ENCODE measurements at regions not wholly inside any gene's neighbourhood (a gene's known extent, or its start where the extent isn't known, plus 50 kb on each side); places are given as distances from the start of the nearest gene placed in this dataset.

DNA sequence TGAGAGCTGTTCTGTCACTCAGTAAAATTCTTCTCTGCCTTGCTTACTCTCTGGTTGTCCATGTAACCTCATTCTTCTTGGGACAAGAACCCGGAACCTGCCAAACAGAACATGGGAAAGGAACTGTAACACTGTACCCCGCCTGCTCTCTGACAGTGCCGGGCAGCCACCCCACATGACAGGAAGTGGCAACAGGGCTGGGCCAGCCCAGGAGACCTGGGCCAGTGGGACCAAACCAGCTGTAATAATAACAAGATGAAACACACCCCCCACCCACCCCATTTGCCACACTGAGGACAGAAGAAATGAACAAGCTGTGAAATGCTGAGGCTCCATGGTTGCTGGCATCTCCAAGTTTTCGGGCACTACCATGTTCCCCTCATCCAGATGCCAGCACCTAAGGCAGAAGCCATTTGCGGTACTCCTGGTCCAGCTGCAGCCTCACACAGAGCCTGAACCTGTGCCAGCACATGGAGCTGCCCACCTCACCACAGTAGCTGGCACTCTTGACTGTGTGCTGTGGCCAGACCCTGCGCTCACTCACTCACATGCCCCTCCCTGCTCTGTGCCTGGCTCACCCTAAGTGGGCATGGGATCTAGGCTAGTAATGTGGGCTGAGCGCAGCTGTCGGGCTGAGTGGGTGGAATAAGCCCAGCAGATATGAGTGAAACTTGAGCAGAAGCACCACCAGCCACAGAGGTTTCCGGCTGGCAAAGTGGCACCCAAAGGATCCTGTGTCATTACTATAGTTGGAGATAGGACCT lies 126.2 kb upstream of the UGT8 start:
- no peak for DNase-seq

DNA sequence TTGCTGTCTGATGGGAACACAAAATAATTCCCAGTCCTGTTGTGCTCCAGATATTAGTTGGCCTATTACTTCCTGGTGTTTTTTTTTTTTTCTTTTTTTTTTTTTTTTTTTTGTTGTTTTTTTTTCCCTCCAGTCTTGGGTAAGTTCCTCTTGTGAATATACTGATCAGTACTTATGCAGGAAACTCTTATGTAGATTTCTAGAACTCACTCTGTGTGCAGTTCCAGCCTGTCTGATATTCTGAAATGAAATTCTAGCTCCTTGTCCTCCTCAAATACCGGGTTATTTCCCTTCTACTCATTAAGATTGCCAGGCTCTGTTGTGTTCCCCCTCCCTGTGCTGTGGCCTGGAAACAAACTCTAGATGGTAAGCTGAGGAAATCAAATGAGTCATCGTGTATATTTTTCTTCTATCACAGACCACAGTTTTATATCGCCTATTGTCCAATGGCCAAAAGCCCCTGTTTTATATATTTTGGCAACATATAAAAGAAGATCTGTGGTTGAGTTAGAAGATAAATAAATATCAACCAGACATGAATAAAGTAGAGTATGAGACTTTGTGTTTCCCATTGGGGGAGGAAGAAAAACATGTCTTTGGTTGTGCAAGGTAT lies 124.3 kb upstream of the UGT8 start:
- DNase-seq, result no peak

DNA sequence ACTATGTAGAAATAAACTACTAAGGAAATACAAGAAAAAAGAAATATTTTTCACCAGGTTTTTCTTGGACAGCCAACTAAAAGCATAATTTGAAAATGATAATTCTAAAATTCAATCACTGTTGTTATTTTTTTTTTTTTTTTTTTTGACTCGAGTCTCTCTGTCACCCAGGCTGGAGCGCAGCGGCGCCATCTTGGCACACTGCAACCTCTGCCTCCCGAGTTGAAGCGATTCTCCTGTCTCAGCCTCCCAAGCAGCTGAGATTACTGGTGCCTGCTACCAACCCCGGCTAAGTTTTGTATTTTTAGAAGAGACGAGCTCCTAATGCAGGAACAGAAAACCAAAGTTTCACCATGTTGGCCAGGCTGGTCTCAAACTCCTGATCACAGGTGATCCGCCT lies 122.3 kb upstream of the UGT8 start:
- no peak for DNase-seq

DNA sequence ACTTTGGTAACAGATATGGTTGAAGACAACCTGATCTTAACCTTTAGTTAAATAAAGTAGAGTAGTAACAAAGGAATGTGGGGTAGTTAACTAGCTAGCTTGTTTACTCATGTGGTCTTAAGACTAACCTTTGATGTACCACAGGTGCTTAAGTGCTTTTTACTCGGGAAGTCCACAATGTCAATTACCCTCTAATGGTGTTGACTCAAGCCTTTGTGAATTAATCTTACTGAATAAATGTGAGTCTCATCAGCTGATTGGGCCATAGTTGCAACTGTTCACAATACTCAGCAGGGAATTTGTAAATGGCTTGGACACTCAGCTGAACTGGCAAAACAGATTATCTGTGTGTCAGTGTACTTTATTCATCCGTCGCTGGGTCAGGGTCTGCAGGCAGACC lies 119.0 kb upstream of the UGT8 start:
- no peak for DNase-seq

DNA sequence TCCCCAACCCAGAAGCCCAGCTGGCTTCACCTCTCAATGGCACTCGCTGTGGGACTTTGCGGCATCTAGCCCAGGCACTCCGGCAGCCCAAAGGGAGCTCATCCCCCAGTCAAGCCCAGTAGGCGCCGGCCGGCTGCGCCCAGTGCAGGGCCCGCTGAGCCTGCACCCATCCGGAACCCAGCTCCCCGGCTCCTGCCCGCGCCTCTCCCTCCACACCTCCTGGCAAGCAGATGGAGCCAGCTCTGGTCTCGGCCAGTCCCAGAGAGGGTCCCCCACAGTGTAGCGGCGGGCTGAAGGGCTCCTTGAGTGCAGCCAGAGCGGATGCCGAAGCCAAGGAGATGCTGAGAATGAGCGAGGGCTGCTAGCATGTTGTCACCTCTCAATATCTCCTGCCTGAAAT lies 116.8 kb upstream of the UGT8 start:
- no peak for DNase-seq

DNA sequence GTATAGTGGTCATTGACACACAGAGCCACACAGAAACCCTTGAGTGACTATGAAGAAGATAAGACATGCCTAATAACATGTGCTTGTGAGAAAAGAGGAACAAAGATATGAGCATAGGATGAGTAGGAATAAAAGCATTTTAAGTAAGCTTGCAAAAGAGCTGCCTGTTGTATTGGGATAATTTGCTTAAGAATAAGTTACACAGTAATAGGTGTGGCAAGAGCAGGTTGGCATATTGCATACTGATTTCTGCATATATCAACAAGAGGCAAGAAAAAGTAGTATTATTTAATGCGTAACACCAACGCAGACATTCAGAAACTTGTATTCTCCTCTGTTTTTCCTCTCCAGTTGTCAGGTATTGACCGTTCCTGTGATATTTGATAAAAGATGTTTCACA lies 111.5 kb upstream of the UGT8 start:
- no peak for DNase-seq

DNA sequence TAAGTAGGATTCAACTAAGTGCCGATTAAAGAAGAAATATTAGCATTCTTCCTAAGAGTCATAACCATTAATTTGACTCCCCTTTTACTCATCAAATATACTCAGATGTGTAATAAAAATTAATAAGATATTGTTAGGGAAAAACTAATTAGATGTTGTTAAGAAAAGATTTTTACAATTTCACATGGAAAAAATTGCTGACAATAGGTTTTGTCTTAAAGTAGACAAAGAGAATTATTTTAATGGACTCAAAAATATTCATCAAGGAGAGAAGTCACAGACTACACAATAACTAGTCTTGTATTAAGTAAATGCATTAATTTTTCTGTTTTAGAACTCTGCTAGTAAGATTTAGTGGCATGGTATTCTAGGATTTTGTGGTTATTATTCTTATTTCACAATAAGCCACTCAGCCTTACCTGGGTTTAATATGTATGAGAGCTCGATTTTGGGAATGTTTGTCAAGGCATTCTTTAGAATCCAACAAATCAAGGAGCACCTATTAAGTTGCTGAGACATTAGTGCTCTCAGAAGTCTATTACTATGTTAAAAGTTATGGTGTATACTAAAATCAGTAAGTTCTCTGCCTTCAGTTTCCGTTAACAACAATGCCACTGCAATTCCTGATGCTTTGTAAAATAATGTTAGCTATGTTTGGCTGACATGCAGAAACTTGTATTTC lies 110.2 kb upstream of the UGT8 start:
- no peak for DNase-seq

DNA sequence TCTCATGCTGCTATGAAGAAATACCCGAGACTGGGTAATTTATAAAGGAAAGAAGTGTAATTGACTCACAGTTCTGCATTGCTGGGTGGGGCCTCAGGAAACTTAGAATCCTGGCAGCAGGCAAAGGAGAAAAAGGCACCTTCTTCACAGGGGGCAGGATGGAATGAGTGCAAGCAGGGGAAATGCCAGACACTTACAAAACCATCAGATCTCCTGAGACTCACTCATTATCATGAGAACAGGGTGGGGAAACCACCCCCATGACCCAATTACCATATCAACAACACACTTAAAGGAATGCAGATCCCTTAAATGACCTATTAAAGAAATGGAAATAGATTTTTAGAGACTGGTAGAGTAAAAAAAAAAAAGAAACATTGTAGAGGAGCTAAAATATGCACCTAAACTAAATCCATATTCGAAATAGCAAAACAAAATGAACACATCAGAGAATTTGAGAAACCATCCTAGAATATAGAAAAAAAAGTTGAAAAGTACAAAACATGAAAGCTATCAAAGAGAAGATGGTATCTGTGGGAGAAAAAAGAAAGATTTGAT lies 104.3 kb upstream of the UGT8 start:
- no peak for DNase-seq

DNA sequence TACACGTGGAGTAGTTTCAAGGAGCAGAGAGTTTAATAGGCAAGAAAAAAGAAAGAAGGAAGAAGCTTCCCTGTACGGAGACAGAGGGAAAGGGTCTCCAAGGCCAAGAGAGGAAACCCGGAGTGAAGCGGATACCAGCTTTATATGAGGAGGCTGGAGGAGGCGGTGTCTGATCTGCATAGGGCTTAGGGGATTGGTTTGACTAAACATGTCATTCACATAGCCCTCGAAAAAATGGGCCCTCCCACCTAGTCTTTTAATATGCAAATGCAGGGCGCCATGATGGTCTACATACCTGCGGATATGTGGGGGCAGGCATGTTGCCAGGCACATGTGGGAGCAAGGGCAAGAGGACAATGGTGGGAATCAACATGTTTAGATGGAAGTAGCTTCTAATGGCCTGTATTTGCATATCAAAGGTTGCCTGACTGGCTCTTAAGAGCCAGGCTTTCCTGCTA lies 103.1 kb upstream of the UGT8 start:
- DNase-seq, result no peak

DNA sequence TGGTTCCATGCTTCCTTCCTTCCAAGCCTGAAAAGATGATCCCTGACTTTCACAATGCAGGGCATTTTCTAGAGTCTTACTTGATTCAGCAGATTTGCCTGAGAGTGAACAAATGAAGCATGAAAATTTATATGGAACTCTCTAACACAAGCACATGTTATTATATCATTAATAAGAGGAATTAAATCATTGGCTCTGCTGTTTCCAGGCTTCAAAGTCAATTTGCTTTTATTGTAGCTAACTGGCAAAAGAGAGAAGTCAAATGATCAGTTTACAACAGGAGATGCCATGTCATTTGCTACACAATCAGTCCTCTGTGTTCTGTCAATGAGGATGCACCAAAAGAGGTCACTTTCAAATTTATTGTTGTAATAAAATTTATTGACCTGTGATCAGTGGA lies 101.5 kb upstream of the UGT8 start:
- DNase-seq, result no peak

DNA sequence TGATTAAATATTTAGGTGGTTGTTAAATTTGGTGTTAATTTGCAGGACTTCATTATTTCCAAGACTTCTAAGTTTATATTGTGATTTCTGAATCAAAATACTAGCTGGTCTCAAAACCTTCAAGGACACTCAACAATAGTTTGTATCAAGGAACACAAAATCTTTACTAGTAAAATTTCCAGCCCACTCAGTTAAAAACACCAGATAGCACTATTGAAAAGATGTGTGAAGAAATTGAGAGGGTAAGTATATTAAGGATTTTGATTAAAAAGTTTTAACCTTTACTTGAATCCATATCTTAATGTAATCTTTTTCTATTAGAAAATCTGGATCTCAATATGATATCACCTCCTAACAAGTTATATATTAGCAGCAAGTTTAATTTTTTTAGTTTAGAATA lies 89.3 kb upstream of the UGT8 start:
- DNase-seq, result no peak

DNA sequence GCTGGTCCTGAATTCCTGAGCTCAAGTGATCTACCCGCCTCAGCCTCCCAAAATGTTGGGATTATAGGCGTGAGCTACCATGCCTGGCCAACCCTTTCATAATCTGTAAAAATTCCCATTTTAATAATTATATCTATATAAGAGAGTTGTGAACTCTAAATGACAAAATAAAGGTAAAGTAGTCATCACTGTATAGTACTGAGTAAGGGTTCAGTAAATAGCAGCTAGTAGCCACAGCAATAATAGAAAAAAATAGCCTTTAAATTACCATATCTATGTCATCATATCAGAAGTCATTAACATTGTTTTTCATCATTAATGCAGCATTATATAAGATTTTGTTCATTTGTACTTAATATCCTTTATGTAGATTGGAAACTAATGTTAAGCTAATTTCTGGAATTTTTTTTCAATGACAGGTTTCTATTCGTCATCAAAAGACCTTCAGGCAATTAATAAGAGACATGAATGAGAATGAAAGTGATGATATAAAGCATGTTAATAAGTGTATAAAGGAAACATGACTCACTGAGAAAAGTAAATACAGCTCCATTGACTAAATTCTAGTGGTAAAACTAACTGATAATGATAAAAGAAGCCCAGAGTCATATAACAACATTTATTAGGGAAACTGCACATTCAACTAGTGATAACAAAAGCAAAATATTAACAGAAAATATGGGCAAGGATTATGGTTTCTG lies 85.9 kb upstream of the UGT8 start:
- no peak for DNase-seq

DNA sequence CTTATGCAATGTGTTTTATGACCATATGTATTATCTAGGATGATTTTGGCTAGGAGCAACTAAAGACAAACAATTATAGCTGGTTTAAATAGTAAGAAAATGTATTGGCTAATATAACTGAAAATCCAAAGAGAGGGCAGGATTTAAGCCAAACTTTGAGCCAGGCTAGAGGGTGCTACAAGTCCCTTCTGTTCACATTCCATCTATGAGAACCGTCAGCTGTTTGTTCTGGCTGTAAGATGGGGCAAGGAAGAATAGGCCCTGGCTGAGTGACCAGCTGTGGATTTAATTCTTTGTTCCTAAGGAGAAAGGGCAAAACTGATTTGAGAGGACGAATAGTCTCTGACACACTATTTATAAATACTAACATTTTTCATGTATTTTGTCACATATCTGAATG lies 79.2 kb upstream of the UGT8 start:
- no peak for DNase-seq

DNA sequence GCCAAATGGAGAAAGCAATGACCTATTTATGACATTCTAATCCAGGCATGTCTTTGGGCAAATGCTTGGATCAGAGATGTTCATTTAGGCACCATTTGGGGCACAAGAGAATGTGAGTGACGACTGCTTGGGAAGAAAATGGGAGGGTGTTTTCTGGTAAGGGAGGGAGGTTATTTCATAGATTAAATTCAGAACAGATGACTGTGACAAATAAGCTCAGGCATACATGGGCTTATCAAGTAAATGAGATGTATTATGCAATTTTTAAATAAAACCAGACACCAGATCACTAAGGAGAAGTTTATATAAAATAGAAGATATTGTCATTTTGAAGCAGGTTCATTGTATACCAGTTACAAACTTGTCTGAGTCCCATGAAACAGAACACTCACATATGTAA lies 71.4 kb upstream of the UGT8 start:
- DNase-seq, result no peak

DNA sequence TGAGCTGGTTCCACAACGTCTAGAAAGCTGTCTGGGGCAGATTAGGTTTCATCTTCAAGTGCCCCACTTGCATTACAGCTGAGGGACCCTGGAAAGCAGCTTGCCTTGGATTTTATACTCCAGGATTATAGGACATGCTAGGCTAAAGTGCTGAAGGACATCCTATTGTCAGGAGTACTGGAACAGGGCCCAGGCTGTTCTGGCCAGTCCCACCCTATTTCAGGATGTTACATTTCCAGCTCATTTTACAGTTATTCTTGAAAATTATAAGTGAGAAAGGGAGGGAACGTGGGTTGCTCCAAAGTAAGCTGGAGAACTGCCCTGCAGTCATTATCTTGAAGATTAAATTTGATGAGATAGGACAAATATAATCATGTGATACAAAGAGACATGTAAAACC lies 71.0 kb upstream of the UGT8 start:
- no peak for DNase-seq

DNA sequence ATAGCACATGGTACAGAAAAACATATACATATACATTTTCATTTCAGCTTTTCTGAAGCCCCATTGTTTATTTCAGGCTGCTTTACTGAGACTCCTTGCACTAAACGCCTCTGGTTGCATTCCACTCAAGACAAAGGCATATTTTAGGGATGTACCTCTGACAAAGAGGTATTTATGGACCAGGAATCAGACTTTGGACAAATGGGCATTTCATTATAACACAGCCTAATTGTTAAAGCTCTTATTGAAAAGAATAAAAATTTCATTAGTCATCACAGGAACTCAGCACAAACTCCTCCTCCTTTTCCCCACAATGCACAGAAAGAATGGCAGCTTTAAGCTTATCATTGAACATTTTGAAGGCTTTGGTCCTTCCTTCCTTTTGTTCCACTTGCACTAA lies 62.9 kb upstream of the UGT8 start:
- no peak for DNase-seq

DNA sequence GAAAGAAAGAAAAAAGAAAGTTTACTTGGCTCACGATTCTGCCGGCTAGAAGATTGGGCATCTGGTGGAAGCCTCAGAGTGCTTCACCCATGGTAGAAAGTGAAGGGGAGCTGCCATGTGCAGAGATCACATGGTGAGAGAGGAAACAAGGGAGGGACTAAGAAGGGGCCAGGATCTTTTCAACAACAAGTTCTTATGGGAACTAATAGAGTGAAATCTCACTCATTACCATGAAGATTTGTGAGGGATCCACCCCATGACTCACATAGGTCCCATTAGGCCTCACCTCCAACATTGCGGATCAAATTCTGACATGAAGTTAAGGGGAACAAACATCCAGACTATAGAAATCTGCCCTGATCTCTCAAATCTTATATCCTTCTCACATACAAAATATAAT lies 61.3 kb upstream of the UGT8 start:
- no peak for DNase-seq

DNA sequence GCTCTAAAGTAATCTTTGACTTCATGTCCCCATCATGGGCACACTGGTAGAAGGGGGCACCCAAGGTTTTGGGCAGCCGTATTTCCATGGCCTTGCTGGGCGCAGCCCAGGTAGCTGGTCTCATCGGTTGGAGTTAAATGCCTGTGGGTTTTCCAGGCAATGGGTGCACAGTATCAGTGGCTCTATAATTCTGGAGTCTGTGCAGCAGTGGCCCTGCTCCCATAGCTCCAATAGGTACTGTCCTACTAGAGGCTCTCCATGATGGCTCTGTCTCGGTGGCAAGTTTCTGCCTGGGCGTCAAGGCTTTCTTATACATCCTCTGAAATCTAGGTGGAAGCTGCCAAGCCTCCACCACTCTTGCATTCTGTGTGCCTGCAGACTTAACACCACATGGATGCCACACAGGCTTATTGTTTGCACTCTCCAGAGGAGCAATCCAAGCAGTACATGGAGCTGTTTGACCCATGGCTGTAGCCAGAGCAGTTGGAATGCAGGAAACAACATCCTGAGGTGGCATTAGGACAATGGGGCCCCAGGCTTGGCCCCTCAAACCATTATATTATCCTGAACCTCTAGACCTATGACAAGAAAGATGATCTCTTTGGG lies 60.5 kb upstream of the UGT8 start:
- DNase-seq, result no peak

DNA sequence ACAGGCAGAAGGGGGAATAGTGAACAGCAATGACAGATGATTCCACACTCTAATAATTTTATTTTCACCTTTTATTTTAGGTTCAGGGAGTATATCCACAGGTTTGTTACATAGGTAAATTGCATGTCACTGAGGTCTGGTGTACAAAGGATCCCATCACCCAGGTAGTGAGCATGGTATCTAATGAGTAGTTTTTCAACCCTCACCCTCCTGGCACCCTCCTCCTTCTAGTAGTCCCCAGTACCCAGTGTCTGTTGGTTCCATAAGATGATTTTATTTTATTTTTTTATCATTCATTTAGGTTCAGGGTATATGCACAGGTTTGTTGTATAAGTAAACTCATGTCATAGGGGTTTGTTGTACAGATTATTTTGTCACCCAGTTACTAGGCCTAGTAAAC lies 58.6 kb upstream of the UGT8 start:
- DNase-seq, result no peak

DNA sequence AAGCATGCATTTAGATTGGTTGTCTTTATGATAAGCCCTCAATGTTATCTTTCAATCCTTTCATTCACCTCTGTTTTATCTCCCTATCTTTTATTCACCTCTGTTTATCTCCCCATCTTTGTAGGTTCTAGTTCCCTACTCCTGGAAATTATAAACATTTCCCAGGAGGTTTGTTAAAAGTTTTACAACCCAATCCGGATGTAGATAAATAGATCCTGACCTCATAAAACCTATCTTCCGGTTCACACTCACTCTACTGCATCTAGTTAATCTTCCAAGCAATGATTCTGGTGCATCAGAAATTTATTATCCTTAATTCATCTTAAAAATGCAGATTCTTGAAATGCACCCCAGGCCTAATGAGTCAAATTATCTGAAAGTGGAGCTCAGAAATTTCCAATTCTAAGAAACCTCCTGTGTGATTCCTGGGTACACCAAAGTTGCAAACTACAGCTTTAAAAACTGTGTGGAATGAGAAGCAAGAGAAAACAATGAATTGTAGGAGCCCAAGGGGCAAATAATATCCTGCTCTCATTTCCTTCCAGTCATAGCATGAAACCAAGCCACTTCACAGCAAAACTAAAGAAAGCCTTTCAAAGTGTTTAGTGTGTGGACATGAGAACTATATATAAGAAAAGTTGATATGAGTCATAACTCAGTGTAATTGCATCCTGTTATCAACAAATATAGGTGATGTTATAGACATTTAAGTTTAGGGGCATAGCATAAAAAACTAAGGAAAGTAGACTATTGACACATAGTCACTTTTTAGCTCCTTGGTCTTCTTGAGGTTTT lies 51.1 kb upstream of the UGT8 start:
- DNase-seq, result no peak

Data from hematopoietic multipotent progenitor cell treated with erythropoietin and hydrocortisone succinate and interleukin-3 and kit ligand, for 8 days (in vitro differentiated cells).